ENCODE measurements at regions not wholly inside any gene's neighbourhood (a gene's known extent, or its start where the extent isn't known, plus 50 kb on each side); places are given as distances from the start of the nearest gene placed in this dataset.

DNA sequence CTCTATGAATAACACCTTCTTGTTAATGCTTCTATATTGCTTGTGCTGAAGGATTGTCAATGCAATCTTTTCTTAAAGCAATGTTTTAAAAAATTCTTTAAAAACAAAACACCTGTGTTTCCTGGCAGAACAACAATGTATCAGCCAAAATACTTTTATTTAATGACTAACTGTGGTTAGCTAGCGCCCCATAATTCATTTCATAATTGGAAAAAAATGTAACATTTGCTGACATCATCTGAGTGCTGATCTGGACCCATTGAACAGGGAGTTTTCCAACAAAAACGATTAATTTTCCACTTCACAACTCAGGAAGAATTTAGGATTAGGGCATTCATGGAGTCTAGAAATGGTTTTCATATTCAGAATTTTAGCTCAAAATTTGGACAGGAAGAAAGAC lies 137.6 kb upstream of the CDK6 start (continued):
- TF ChIP-seq NFIC (IDR thresholded peaks at IDR 0.05; ENCODE audit: borderline replicate concordance) = peak; percentile 78
- TF ChIP-seq, protein P1, sequence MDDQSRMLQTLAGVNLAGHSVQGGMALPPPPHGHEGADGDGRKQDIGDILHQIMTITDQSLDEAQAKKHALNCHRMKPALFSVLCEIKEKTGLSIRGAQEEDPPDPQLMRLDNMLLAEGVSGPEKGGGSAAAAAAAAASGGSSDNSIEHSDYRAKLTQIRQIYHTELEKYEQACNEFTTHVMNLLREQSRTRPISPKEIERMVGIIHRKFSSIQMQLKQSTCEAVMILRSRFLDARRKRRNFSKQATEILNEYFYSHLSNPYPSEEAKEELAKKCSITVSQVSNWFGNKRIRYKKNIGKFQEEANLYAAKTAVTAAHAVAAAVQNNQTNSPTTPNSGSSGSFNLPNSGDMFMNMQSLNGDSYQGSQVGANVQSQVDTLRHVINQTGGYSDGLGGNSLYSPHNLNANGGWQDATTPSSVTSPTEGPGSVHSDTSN (IDR thresholded peaks at IDR 0.05) = peak; percentile 83
- no peak for TF ChIP-seq GABPA (IDR thresholded peaks at IDR 0.05; ENCODE audit: low read depth)

DNA sequence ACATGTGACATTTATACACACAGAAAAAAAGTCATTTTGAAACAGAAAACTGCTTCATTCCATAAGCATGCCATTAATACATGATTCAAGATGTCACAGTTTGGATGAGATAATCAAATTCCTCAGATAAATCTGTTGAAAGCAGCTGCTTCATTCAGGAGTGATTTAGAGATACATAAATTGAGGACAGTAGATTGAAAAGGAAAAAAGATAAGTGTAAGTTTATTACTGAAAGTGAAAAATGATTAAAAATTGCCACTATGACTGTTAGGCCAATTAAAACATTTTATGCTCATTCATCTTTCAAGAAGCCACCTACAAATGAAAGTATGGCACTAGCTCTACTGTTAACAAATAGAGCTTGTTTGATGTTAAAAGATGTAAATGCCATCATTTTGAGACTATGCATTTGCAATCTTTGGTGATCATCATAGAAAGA lies 136.9 kb upstream of the CDK6 start:
- Histone ChIP-seq H3K4me1 (ENCODE audit: control insufficient read depth in 1 of 2, insufficient read depth in 2 of 2, low read depth in 1 of 2, low read length in 1 of 2) (no peaks in the 10 kb centered on the region; a peak in 2 of 4 replicates), H3K9me3 (peaks cover 16% of the 10 kb centered on the region; the same call in 1 of the 2 replicates), H3K4me3 (ENCODE audit: low read depth in 2 of 2, low read length in 1 of 2) (no peak overlapping the region), H2AFZ (ENCODE audit: low read depth) (no peak overlapping the region), H3K4me2 (no peak overlapping the region; the same call in 1 of the 2 replicates), H3K27me3 (ENCODE audit: insufficient read depth) (no peaks in the 10 kb centered on the region), H3K36me3 (replicated peaks in 1 of 2; ENCODE audit: control insufficient read depth in 1 of 2, insufficient read depth in 2 of 2, low read length in 1 of 2) (no peaks in the 10 kb centered on the region), H3K9ac (peak overlapping the region; percentile 5; the same call in 1 of the 2 replicates), H3F3A (replicated peaks; ENCODE audit: insufficient read depth) (peaks cover 20% of the 10 kb centered on the region), H4K20me1 (ENCODE audit: insufficient read depth) (no peaks in the 10 kb centered on the region), H3K27ac (ENCODE audit: low read depth in 2 of 2, low read length in 1 of 2) (peak overlapping the region; percentile 17 to 67; a peak in 2 of 4 replicates), H3K79me2 (ENCODE audit: insufficient read depth) (no peaks in the 10 kb centered on the region), H3K9me2 (no peaks in the 10 kb centered on the region)
- ChIA-PET POLR2A (no interaction called here), CTCF (interaction anchor here (1.5 kb wide), 1 partner anchor 15 kb away, joined by 5 read pairs; no protein-coding TSS in a partner anchor)
- no peak for DNase-seq
- peak; percentile 55; the same call in 1 of the 2 replicates for TF ChIP-seq TEAD4 (IDR thresholded peaks at IDR 0.05; ENCODE audit: borderline replicate concordance, insufficient read depth)
- no peak for TF ChIP-seq FOXJ3 (CRISPR knock-in tag; IDR thresholded peaks at IDR 0.05)
- no peak for TF ChIP-seq CHD2 (IDR thresholded peaks at IDR 0.05; ENCODE audit: low read length, partially characterized antibody)
- TF ChIP-seq, protein P2, sequence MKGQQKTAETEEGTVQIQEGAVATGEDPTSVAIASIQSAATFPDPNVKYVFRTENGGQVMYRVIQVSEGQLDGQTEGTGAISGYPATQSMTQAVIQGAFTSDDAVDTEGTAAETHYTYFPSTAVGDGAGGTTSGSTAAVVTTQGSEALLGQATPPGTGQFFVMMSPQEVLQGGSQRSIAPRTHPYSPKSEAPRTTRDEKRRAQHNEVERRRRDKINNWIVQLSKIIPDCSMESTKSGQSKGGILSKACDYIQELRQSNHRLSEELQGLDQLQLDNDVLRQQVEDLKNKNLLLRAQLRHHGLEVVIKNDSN (IDR thresholded peaks at IDR 0.05; ENCODE audit: borderline replicate concordance, low read depth) = no peak
- TF ChIP-seq GABPA (IDR thresholded peaks at IDR 0.05; ENCODE audit: low read depth) = no peak
- TF ChIP-seq EZH2phosphoT487 (IDR thresholded peaks at IDR 0.05; ENCODE audit: borderline replicate concordance, low read depth) = no peak
- no peak for TF ChIP-seq SIN3A (IDR thresholded peaks at IDR 0.05; ENCODE audit: borderline replicate concordance, low read depth, low read length)
- no peak; the same call in 1 of the 2 replicates for TF ChIP-seq RXRA (IDR thresholded peaks at IDR 0.05; ENCODE audit: borderline replicate concordance, low read depth)
- no peak for TF ChIP-seq MEF2A (IDR thresholded peaks at IDR 0.05; ENCODE audit: borderline replicate concordance, low read depth)
- peak; percentile 51; the same call in 1 of the 2 replicates for TF ChIP-seq GATA2 (CRISPR knock-in tag; IDR thresholded peaks at IDR 0.05)
- no peak for TF ChIP-seq RAD21 (IDR thresholded peaks at IDR 0.05; ENCODE audit: low read length)
- TF ChIP-seq, protein P3, sequence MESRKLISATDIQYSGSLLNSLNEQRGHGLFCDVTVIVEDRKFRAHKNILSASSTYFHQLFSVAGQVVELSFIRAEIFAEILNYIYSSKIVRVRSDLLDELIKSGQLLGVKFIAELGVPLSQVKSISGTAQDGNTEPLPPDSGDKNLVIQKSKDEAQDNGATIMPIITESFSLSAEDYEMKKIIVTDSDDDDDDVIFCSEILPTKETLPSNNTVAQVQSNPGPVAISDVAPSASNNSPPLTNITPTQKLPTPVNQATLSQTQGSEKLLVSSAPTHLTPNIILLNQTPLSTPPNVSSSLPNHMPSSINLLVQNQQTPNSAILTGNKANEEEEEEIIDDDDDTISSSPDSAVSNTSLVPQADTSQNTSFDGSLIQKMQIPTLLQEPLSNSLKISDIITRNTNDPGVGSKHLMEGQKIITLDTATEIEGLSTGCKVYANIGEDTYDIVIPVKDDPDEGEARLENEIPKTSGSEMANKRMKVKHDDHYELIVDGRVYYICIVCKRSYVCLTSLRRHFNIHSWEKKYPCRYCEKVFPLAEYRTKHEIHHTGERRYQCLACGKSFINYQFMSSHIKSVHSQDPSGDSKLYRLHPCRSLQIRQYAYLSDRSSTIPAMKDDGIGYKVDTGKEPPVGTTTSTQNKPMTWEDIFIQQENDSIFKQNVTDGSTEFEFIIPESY (IDR thresholded peaks at IDR 0.05; ENCODE audit: borderline replicate concordance, low read depth) = no peak
- peak; percentile 87 for TF ChIP-seq TCF12 (IDR thresholded peaks at IDR 0.05)
- TF ChIP-seq, protein P4, sequence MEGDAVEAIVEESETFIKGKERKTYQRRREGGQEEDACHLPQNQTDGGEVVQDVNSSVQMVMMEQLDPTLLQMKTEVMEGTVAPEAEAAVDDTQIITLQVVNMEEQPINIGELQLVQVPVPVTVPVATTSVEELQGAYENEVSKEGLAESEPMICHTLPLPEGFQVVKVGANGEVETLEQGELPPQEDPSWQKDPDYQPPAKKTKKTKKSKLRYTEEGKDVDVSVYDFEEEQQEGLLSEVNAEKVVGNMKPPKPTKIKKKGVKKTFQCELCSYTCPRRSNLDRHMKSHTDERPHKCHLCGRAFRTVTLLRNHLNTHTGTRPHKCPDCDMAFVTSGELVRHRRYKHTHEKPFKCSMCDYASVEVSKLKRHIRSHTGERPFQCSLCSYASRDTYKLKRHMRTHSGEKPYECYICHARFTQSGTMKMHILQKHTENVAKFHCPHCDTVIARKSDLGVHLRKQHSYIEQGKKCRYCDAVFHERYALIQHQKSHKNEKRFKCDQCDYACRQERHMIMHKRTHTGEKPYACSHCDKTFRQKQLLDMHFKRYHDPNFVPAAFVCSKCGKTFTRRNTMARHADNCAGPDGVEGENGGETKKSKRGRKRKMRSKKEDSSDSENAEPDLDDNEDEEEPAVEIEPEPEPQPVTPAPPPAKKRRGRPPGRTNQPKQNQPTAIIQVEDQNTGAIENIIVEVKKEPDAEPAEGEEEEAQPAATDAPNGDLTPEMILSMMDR (IDR thresholded peaks at IDR 0.05) = no peak
- TF ChIP-seq, protein P5, sequence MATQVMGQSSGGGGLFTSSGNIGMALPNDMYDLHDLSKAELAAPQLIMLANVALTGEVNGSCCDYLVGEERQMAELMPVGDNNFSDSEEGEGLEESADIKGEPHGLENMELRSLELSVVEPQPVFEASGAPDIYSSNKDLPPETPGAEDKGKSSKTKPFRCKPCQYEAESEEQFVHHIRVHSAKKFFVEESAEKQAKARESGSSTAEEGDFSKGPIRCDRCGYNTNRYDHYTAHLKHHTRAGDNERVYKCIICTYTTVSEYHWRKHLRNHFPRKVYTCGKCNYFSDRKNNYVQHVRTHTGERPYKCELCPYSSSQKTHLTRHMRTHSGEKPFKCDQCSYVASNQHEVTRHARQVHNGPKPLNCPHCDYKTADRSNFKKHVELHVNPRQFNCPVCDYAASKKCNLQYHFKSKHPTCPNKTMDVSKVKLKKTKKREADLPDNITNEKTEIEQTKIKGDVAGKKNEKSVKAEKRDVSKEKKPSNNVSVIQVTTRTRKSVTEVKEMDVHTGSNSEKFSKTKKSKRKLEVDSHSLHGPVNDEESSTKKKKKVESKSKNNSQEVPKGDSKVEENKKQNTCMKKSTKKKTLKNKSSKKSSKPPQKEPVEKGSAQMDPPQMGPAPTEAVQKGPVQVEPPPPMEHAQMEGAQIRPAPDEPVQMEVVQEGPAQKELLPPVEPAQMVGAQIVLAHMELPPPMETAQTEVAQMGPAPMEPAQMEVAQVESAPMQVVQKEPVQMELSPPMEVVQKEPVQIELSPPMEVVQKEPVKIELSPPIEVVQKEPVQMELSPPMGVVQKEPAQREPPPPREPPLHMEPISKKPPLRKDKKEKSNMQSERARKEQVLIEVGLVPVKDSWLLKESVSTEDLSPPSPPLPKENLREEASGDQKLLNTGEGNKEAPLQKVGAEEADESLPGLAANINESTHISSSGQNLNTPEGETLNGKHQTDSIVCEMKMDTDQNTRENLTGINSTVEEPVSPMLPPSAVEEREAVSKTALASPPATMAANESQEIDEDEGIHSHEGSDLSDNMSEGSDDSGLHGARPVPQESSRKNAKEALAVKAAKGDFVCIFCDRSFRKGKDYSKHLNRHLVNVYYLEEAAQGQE (IDR thresholded peaks at IDR 0.05; ENCODE audit: low read depth, low read length) = no peak
- TF ChIP-seq NRF1 (IDR thresholded peaks at IDR 0.05; ENCODE audit: low read depth, low read length) = no peak
- TF ChIP-seq RCOR1 (IDR thresholded peaks at IDR 0.05; ENCODE audit: low read length) = no peak
- TF ChIP-seq, protein P6, sequence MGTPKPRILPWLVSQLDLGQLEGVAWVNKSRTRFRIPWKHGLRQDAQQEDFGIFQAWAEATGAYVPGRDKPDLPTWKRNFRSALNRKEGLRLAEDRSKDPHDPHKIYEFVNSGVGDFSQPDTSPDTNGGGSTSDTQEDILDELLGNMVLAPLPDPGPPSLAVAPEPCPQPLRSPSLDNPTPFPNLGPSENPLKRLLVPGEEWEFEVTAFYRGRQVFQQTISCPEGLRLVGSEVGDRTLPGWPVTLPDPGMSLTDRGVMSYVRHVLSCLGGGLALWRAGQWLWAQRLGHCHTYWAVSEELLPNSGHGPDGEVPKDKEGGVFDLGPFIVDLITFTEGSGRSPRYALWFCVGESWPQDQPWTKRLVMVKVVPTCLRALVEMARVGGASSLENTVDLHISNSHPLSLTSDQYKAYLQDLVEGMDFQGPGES (IDR thresholded peaks at IDR 0.05; ENCODE audit: low read depth, low read length) = no peak
- TF ChIP-seq, protein P7, sequence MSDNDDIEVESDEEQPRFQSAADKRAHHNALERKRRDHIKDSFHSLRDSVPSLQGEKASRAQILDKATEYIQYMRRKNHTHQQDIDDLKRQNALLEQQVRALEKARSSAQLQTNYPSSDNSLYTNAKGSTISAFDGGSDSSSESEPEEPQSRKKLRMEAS (IDR thresholded peaks at IDR 0.05; ENCODE audit: low read depth) = no peak

Data from SK-N-SH (cell line).